MG63 (cell line): ENCODE measurements at regions not wholly inside any gene's neighbourhood (a gene's known extent, or its start where the extent isn't known, plus 50 kb on each side); places are given as distances from the start of the nearest gene placed in this dataset.
A peak's percentile ranks its signal among the peaks of the same experiment; 100 is the strongest.

Source experiments
- DNase-seq: peaks from one replicate; pipeline ENCODE4 v3.0.0-alpha.2; 2020
- H3K27me3 ChIP-seq: fragments of 250-450 bp; sonication (Bioruptor Pico); 2 replicates; pipeline ENCODE4 v1.5.1; 2020; ENCODE audit warnings: mild to moderate bottlenecking, moderate library complexity
- H3K36me3 ChIP-seq: fragments of 250-450 bp; sonication (Bioruptor Pico); 2 replicates; pipeline ENCODE4 v1.5.1; 2020; ENCODE audit warnings: mild to moderate bottlenecking, moderate library complexity
- H3K4me3 ChIP-seq: fragments of 250-450 bp; sonication (Bioruptor Pico); 2 replicates; pipeline ENCODE4 v1.5.1; 2020; ENCODE audit warnings: mild to moderate bottlenecking, moderate library complexity
- H3K9me3 ChIP-seq: fragments of 250-450 bp; sonication (Bioruptor Pico); 2 replicates; pipeline ENCODE4 v1.5.1; 2020; ENCODE audit warnings: mild to moderate bottlenecking, moderate library complexity

DNA sequence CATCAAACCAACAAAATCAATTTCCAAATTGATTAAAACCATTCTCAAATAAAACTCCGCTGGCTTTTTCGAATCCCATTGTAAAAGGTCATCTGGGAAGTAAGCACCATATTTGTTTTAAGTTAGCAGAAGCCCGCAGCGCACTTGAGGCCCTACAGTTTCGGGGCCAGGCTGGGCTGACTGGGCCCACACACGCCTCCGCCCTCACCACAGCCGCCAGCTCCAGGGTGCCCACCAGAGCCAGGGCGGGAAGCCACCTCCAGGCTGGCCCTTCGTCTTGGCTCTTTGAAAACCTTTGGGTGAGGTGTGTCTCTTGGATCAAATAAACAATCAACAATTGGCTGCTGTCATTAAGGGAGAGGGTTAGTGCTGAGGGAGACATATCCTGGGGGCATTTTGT is 133.3 kb downstream of the SOX1 start:
- Histone ChIP-seq H3K36me3 (no peaks in the 10 kb centered on the region), H3K4me3 (no peak overlapping the region), H3K27me3 (peaks cover 2% of the 10 kb centered on the region), H3K9me3 (no peaks in the 10 kb centered on the region)
- DNase-seq, result no peak

DNA sequence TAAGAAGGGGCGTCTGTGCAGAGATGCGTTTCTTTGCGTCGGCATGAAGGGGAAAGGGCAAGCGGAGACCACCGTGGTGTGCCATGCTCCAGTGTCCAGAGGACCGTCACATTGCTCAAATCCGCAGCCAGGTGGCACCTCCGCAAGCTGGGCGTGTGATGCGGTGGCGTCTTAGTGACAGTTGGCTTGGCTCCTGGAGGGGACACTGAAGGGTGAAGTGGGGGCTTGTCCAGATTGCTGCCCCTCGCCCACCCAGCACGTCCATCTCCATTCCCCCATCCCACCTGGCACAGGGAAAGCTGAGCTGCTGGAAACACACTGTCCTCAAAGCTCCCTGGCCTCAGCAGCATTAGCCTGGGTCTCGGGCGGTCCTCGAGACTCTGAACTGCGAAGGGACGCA is 135.3 kb downstream of the SOX1 start:
- no peaks in the 10 kb centered on the region for H3K9me3 ChIP-seq
- no peak for DNase-seq
- no peaks in the 10 kb centered on the region for H3K36me3 ChIP-seq
- no peak overlapping the region for H3K4me3 ChIP-seq
- peaks cover 22% of the 10 kb centered on the region for H3K27me3 ChIP-seq

GRCh38 chr13:112202966-112203365 is 136.0 kb downstream of the SOX1 start:
- Histone ChIP-seq H3K36me3 (no peaks in the 10 kb centered on the region), H3K9me3 (no peaks in the 10 kb centered on the region), H3K4me3 (no peak overlapping the region), H3K27me3 (peaks cover 22% of the 10 kb centered on the region)
- no peak for DNase-seq

- no peaks in the 10 kb centered on the region for H3K9me3 ChIP-seq
Observed at GRCh38 chr13:112203614-112204013, 136.7 kb downstream of the SOX1 start.

GRCh38 chr13:112204346-112205327 is 137.7 kb downstream of the SOX1 start:
- no peaks in the 10 kb centered on the region for H3K9me3 ChIP-seq
- H3K4me3 ChIP-seq, result no peak overlapping the region
- DNase-seq, result no peak
- peaks cover 22% of the 10 kb centered on the region for H3K27me3 ChIP-seq
- H3K36me3 ChIP-seq, result no peaks in the 10 kb centered on the region

More at GRCh38 chr13:112203614-112204013, 136.7 kb downstream of the SOX1 start:
- Histone ChIP-seq H3K4me3 (no peak overlapping the region), H3K36me3 (no peaks in the 10 kb centered on the region), H3K27me3 (peaks cover 22% of the 10 kb centered on the region)
- no peak for DNase-seq

GRCh38 chr13:112205990-112206389 is 139.0 kb downstream of the SOX1 start:
- Histone ChIP-seq H3K4me3 (no peak overlapping the region), H3K27me3 (peaks cover 22% of the 10 kb centered on the region), H3K36me3 (no peaks in the 10 kb centered on the region), H3K9me3 (no peaks in the 10 kb centered on the region)
- no peak for DNase-seq

- Histone ChIP-seq H3K4me3 (no peak overlapping the region), H3K27me3 (peaks cover 22% of the 10 kb centered on the region), H3K9me3 (no peaks in the 10 kb centered on the region), H3K36me3 (no peaks in the 10 kb centered on the region)
- DNase-seq, result no peak
Observed at GRCh38 chr13:112207129-112207528, 140.2 kb downstream of the SOX1 start.

- no peak for DNase-seq
- no peaks in the 10 kb centered on the region for H3K36me3 ChIP-seq
- H3K4me3 ChIP-seq, result no peak overlapping the region
- H3K9me3 ChIP-seq, result no peaks in the 10 kb centered on the region
- peaks cover 22% of the 10 kb centered on the region for H3K27me3 ChIP-seq
Observed at GRCh38 chr13:112208656-112209055, 141.7 kb downstream of the SOX1 start.

DNA sequence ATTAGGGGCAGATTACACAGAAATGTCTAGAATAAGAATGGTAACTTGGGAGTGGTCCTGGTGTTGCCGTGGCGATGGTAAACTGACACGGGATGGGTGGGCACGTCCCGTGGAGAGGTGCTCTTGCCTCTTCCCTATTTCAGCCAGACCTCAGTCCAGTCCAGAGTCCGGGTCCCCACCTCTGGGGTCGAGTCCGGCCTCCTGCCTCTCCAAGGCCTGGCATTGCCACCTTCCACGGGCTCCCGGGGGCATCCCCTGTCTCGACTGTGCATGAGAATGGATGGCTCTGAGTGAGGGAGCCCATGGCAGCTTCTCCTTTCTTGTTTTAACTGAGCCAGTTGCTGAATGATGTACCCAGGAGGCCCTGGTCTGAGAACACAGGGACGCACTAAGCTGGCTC is 142.3 kb downstream of the SOX1 start:
- DNase-seq, result no peak
- Histone ChIP-seq H3K36me3 (no peaks in the 10 kb centered on the region), H3K9me3 (no peaks in the 10 kb centered on the region), H3K4me3 (no peak overlapping the region), H3K27me3 (peaks cover 22% of the 10 kb centered on the region)

DNA sequence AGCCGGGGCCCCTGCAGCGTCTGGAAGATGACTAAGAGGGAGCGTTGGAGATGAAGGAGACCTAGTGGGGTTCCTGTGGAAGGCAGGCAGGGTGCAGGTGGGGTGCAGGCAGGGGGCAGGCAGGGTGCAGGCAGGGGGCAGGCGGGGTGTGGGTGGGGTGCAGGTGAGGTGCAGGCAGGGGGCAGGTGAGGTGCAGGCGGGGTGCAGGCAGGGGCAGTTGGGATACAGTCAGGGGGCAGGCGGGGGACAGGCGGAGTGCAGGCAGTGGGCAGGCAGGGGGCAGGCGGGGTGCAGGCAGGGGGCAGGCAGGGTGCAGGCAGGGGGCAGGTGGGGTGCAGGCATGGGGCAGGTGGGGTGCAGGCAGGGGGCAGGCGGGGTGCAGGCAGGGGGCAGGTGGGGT is 142.8 kb downstream of the SOX1 start:
- DNase-seq, result no peak
- H3K36me3 ChIP-seq, result no peaks in the 10 kb centered on the region
- peaks cover 22% of the 10 kb centered on the region for H3K27me3 ChIP-seq
- no peaks in the 10 kb centered on the region for H3K9me3 ChIP-seq
- no peak overlapping the region for H3K4me3 ChIP-seq

- H3K36me3 ChIP-seq, result no peaks in the 10 kb centered on the region
- peaks cover 18% of the 10 kb centered on the region for H3K27me3 ChIP-seq
- H3K4me3 ChIP-seq, result no peak overlapping the region
- H3K9me3 ChIP-seq, result no peaks in the 10 kb centered on the region
- no peak for DNase-seq
Observed at GRCh38 chr13:112210371-112210770, 143.4 kb downstream of the SOX1 start.

DNA sequence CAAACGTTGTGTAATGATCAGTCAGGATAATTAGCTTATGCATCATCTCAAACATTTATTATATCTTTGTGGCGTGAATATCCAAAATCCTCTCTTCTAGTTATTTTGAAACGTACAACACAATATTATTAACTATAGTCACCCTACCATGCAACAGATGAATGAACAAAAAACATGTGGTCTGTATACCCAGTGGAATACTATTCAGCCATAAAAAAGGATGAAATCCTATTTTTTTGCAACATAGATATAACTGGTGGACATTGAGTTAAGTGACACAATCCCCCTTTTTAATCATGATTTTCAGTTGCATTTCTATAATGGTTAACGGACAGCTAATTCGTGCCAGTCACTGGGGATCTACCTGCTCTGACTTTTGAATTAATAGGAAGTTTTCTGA is 145.6 kb downstream of the SOX1 start:
- no peak overlapping the region for H3K4me3 ChIP-seq
- no peaks in the 10 kb centered on the region for H3K36me3 ChIP-seq
- H3K9me3 ChIP-seq, result no peaks in the 10 kb centered on the region
- no peak for DNase-seq
- H3K27me3 ChIP-seq, result no peaks in the 10 kb centered on the region

GRCh38 chr13:112213467-112214255 is 146.7 kb downstream of the SOX1 start:
- Histone ChIP-seq H3K36me3 (no peaks in the 10 kb centered on the region), H3K4me3 (no peak overlapping the region), H3K27me3 (no peaks in the 10 kb centered on the region), H3K9me3 (no peaks in the 10 kb centered on the region)
- DNase-seq, result peak; percentile 6

DNA sequence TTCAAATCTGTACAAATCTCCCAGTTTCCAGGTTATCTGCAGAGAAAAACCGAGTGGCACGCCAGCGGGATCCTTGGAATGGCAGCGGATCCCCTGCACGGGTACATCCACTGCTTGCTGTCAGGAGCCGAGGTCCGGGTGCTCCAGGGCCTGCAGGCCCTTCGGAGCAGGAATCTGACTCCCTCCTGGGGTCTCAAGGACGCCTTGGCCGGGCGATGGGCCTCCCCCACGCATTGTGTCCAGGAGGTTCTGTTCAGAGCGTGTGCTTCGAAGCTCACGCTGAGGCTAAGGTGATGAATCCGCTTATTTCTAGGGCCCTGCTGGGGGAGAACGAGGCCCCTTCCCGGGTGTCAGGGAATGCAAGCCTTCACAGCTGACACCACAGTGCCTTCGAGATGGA is 148.9 kb downstream of the SOX1 start:
- no peaks in the 10 kb centered on the region for H3K36me3 ChIP-seq
- no peak for DNase-seq
- no peaks in the 10 kb centered on the region for H3K9me3 ChIP-seq
- H3K4me3 ChIP-seq, result no peak overlapping the region
- 0 out of 2 replicates have a peak, but pooled peaks cover 4% of the 10 kb centered on the region for H3K27me3 ChIP-seq

GRCh38 chr13:112217431-112217830 is 150.5 kb downstream of the SOX1 start:
- Histone ChIP-seq H3K4me3 (no peak overlapping the region), H3K9me3 (no peaks in the 10 kb centered on the region), H3K36me3 (no peaks in the 10 kb centered on the region), H3K27me3 (0 out of 2 replicates have a peak, but pooled peaks cover 4% of the 10 kb centered on the region)
- no peak for DNase-seq

- no peak for DNase-seq
- Histone ChIP-seq H3K9me3 (no peaks in the 10 kb centered on the region), H3K27me3 (0 out of 2 replicates have a peak, but pooled peaks cover 4% of the 10 kb centered on the region), H3K4me3 (no peak overlapping the region), H3K36me3 (no peaks in the 10 kb centered on the region)
Observed at GRCh38 chr13:112218416-112218815, 151.5 kb downstream of the SOX1 start.

DNA sequence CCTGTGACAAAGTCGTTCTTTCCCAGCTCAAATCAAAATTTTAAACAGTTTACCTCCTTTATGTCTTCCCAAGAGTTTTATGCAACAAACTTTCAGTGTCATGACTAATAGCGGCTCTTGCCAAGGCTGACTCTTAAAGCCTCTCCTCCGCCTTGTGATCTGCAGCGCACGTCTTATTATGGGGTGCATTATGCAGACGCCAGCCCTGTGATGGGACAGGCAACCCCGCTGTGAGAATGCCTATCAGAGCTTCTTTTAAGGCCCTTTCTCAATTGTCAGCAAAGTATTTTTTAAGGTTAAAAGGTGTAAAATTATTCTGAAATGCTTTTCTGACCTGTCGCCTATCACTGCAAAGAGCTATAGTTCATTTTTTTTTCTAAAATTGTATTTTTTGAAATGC is 152.8 kb downstream of the SOX1 start:
- Histone ChIP-seq H3K36me3 (no peaks in the 10 kb centered on the region), H3K9me3 (no peaks in the 10 kb centered on the region), H3K4me3 (no peak overlapping the region), H3K27me3 (0 out of 2 replicates have a peak, but pooled peaks cover 4% of the 10 kb centered on the region)
- DNase-seq, result peak; percentile 20
